Fibroblast of lung (primary cell): ENCODE measurements at regions not wholly inside any gene's neighbourhood (a gene's known extent, or its start where the extent isn't known, plus 50 kb on each side); places are given as distances from the start of the nearest gene placed in this dataset.

Source experiments
- DNase-seq, 2 donors: peaks; one replicate each; pipeline versions ENCODE4 v3.0.0 to v3.0.0-alpha.2; 2010; ENCODE audit warnings: low read depth in 2 of 2
- H2AFZ ChIP-seq: 2 replicates; pipeline ENCODE4 v1.5.1; 2012; ENCODE audit warnings: low read length, control low read depth, inconsistent platforms
- H3K27ac ChIP-seq: 2 replicates; pipeline ENCODE4 v1.5.1; 2011; ENCODE audit warnings: low read length, control low read depth; ENCODE audit not compliant: insufficient read depth
- H3K27me3 ChIP-seq: 2 replicates; pipeline ENCODE4 v1.5.1; 2011; ENCODE audit warnings: mild to moderate bottlenecking, low read length; ENCODE audit not compliant: control insufficient read depth, insufficient read depth
- H3K36me3 ChIP-seq: 2 replicates; pipeline ENCODE4 v1.5.1; 2011; ENCODE audit warnings: low read length; ENCODE audit not compliant: control insufficient read depth, insufficient read depth
- H3K4me1 ChIP-seq: 2 replicates; pipeline ENCODE4 v1.5.1; 2011; ENCODE audit warnings: low read length; ENCODE audit not compliant: control insufficient read depth, insufficient read depth; ENCODE audit errors: extremely low read depth
- H3K4me2 ChIP-seq: 2 replicates; pipeline ENCODE4 v1.5.1; 2011; ENCODE audit warnings: low read length, control low read depth; ENCODE audit not compliant: insufficient read depth; ENCODE audit errors: extremely low read depth
- H3K4me3 ChIP-seq, 4 experiments: fragments of 200-600 bp in 1 of 4; sonication (generic) in 1 of 4; replicated peaks in 1 of 4; 2 replicates each; pipeline ENCODE4 v1.5.1; 2011 to 2016; ENCODE audit warnings: low read length in 4 of 4, low read depth in 3 of 4, mild to moderate bottlenecking in 3 of 4, control low read depth in 2 of 4, inconsistent platforms in 1 of 4, mixed read lengths in 1 of 4; ENCODE audit not compliant: insufficient read depth in 1 of 4; ENCODE audit errors: control extremely low read depth in 1 of 4
- H3K79me2 ChIP-seq: 2 replicates; pipeline ENCODE4 v1.5.1; 2012; ENCODE audit warnings: mild to moderate bottlenecking, low read length, inconsistent platforms; ENCODE audit not compliant: control insufficient read depth, insufficient read depth
- H3K9ac ChIP-seq: 2 replicates; pipeline ENCODE4 v1.5.1; 2011; ENCODE audit warnings: mild to moderate bottlenecking, low read length, control low read depth; ENCODE audit not compliant: insufficient read depth
- H3K9me3 ChIP-seq: 2 replicates; pipeline ENCODE4 v1.5.1; 2012; ENCODE audit warnings: low read depth, low read length; ENCODE audit not compliant: control insufficient read depth, insufficient read depth
- H4K20me1 ChIP-seq: 2 replicates; pipeline ENCODE4 v1.5.1; 2011; ENCODE audit warnings: low read length; ENCODE audit not compliant: control insufficient read depth, insufficient read depth; ENCODE audit errors: extremely low read depth
- EZH2 ChIP-seq: IDR thresholded peaks from 2 replicates; pipeline ENCODE4 v1.5.1; 2012; ENCODE audit warnings: low read length, control low read depth, mild to moderate bottlenecking; ENCODE audit errors: missing control alignments
- TF ChIP-seq, protein P1 (sequence below), 2 donors: IDR thresholded peaks in 1 of 2; conservative IDR thresholded peaks in 1 of 2; 1 replicate in 1 of 2; 2 replicates in 1 of 2; pipeline ENCODE4 v1.5.1; 2011 to 2012; ENCODE audit warnings: low read length in 2 of 2, control low read depth in 1 of 2, inconsistent platforms in 1 of 2, low read depth in 1 of 2, mild to moderate bottlenecking in 1 of 2

GRCh38 chr2:65501074-65501473 lies 68.7 kb upstream of the SPRED2 start:
- H3K4me2 ChIP-seq: no peak overlapping the region
- no peak for DNase-seq
- H4K20me1 ChIP-seq: no peaks in the 10 kb centered on the region
- H3K27ac ChIP-seq: no peak overlapping the region
- H3K9me3 ChIP-seq: no peaks in the 10 kb centered on the region
- no peaks in the 10 kb centered on the region for H3K4me1 ChIP-seq
- TF ChIP-seq EZH2: no peak
- TF ChIP-seq, protein P1, sequence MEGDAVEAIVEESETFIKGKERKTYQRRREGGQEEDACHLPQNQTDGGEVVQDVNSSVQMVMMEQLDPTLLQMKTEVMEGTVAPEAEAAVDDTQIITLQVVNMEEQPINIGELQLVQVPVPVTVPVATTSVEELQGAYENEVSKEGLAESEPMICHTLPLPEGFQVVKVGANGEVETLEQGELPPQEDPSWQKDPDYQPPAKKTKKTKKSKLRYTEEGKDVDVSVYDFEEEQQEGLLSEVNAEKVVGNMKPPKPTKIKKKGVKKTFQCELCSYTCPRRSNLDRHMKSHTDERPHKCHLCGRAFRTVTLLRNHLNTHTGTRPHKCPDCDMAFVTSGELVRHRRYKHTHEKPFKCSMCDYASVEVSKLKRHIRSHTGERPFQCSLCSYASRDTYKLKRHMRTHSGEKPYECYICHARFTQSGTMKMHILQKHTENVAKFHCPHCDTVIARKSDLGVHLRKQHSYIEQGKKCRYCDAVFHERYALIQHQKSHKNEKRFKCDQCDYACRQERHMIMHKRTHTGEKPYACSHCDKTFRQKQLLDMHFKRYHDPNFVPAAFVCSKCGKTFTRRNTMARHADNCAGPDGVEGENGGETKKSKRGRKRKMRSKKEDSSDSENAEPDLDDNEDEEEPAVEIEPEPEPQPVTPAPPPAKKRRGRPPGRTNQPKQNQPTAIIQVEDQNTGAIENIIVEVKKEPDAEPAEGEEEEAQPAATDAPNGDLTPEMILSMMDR (conservative IDR thresholded peaks at IDR 0.05 in 1 of 2, IDR thresholded peaks at IDR 0.05 in 1 of 2; ENCODE audit: low read depth in 1 of 2, low read length in 2 of 2): no peak
- no peaks in the 10 kb centered on the region for H3K27me3 ChIP-seq
- H3K9ac ChIP-seq: no peak overlapping the region
- no peaks in the 10 kb centered on the region for H3K36me3 ChIP-seq
- no peak overlapping the region for H3K4me3 ChIP-seq
- no peaks in the 10 kb centered on the region for H3K79me2 ChIP-seq
- no peak overlapping the region for H2AFZ ChIP-seq

DNA sequence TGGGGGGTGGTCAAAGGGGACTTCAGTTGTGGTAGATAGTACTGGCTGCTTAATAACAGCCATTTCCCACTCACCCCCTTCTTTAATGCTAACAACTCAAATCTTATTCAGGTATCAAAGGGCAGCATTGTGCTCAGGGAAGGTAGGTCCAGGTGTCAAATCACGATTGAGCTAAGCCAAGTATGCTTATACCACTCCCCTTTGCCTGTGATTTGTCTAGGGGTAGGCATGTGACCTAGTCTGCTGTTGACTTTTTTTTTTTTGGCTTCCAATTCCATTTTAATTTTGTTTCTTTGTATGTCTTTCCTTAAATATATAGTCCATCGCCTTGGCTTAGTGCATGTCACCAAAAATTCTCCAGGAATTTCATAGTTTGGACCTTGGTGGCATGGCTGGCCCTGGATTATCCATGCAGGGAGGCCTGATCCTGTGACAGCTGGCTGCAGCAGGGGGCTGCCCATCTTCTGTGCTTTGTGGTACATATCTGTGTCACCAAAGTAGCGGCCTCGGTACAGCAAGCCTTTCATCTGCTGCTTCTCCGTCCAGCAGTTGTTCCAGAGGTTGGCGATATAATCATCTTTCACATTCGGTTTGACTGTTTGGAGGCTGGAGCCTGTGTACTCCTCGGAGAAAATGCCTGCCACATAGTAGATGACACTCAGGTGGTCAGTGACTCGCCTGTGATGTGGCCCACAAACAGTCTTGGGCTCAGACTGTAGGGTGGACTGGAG lies 68.1 kb upstream of the SPRED2 start:
- Histone ChIP-seq H3K4me2 (no peak overlapping the region), H4K20me1 (no peaks in the 10 kb centered on the region), H3K36me3 (no peaks in the 10 kb centered on the region), H3K27ac (no peak overlapping the region), H3K9me3 (no peaks in the 10 kb centered on the region), H3K4me1 (no peaks in the 10 kb centered on the region), H3K27me3 (no peaks in the 10 kb centered on the region), H3K9ac (no peak overlapping the region), H3K79me2 (no peaks in the 10 kb centered on the region), H3K4me3 (no peak overlapping the region), H2AFZ (no peak overlapping the region)
- DNase-seq: no peak
- no peak for TF ChIP-seq EZH2
- TF ChIP-seq, protein P1 (conservative IDR thresholded peaks at IDR 0.05 in 1 of 2, IDR thresholded peaks at IDR 0.05 in 1 of 2; ENCODE audit: low read depth in 1 of 2, low read length in 2 of 2): no peak

GRCh38 chr2:65499216-65499615 lies 66.8 kb upstream of the SPRED2 start:
- Histone ChIP-seq H3K27ac (no peak overlapping the region), H3K4me3 (no peak overlapping the region), H3K79me2 (no peaks in the 10 kb centered on the region), H3K27me3 (no peaks in the 10 kb centered on the region), H3K9ac (no peak overlapping the region), H3K36me3 (no peaks in the 10 kb centered on the region), H3K4me2 (no peak overlapping the region), H3K4me1 (no peaks in the 10 kb centered on the region), H2AFZ (no peak overlapping the region), H4K20me1 (no peaks in the 10 kb centered on the region), H3K9me3 (no peaks in the 10 kb centered on the region)
- DNase-seq: no peak
- no peak for TF ChIP-seq EZH2
- TF ChIP-seq, protein P1 (conservative IDR thresholded peaks at IDR 0.05 in 1 of 2, IDR thresholded peaks at IDR 0.05 in 1 of 2; ENCODE audit: low read depth in 1 of 2, low read length in 2 of 2): no peak
